ENCODE measurements at regions not wholly inside any gene's neighbourhood (a gene's known extent, or its start where the extent isn't known, plus 50 kb on each side); places are given as distances from the start of the nearest gene placed in this dataset.
"Not testable (repeated sequence)": the region's sequence is repeated elsewhere in the genome, so short reads cannot be mapped to it uniquely, and the experiment has no call there.

DNA sequence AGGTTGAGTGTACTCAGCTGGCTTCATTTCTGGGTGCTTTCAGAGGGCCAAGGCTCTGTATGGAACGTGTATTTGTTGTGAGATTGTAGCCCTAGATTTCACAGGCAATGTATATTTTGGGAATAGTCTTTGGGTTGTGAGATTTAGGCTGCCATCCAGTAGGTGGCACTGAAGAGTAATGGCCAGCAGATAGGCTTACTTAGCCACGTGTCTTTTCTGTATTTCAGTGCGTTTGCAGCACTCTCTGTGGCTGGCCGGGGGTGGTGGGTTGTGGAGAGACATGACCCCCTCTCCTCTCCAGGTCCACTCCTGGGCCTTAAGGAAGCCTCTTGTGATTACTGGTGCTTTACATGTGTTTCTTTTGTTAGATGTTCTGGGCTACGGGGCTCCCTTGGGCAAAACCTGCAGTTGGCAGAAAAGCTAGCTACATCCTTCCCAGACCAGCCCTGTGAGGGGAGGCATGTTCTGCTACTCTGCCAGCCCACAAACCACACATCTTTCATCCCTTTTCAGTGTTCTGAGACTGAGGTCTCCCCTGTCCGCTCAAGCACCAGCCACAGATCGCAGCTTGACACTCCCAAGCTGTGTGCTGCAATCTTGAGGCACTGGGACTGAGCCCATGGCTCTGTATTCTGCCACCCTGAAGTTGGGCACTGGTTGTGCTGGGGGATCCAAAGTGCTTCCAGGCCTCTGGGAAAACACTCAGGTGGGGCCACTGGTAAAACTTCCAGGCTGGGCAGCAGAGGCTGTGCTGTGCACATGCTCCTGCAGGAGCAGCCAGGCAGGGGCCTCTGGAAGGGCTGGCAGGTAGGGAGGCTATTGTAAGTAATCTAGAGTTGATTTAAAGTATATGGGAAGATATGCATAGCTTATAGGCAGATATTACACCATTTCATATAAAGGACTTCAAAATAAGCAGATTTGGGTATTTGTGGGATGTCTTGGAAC lies 1096.8 kb upstream of the PCDH20 start:
- peak; percentile 38 to 56 for DNase-seq

DNA sequence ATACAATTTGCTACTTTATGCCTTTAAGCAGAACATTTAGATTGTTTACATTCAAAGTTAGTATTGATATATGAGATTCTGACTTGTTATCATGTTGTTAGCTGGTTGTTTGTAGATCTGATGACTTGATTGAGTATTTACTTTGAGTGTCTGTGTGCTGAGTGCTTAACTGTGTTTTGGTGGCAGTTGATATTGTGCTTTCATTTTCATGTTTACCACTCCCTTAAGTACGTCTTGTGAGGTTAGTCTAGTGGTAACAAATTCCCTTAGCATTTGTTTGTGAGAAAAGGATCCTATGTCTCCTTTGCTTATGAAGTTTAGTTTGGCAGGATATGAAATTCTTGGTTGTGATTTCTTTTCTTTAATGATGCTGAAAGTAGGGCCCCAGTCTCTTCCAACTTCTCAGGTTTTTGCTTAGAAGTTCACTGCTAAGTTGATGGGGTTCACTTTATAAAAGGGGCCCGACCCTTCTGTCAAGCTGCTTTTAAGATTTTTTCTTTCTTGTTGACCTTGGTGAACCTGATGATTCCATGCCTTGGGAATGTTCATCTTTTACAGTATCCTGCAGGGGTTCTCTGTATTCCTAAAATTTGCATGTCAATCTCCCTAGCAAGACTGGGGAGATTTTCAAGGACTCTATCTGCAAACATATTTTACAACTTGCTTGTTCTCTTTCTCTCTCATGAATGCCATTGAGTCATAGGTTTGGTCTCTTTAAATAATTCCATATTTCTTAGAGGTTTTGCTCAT lies 1095.4 kb upstream of the PCDH20 start:
- DNase-seq = no peak

DNA sequence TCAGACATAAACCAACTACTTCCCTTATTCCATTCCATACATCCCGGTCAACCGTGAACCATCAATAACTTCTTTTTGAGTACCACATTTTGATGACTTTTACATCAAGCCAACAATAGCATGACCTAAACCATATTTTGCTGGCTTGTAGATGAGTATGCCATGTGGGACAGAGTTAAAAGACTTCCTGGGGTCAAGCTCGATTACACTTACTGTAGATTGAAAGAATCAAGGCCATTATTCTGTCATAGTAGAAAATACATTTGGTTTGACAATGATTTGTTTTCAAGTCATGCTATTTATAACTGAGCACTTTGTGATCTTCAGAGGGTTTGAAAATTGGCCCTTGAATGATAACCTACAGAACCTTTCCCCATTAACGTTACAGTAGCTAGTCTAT lies 1086.9 kb upstream of the PCDH20 start:
- no peak for DNase-seq

DNA sequence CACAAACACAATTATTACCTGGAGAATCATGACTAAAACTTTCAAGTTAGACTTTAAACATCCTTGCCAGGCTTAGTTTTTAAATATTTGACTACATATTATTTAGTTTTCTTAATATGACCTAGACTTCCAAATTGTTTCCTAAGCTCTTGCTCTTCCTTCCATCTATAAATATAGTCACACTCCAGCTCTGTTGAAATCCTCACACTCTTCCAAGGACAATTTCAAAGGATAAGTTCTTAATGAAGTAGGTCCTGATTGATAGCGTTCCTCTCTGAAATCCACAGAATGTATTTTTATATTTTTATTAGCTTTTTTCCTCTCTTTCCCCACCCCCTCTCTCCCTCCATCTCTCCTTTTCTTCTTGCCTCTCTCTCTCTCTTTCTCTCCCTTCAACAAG lies 1074.1 kb upstream of the PCDH20 start:
- no peak for DNase-seq

DNA sequence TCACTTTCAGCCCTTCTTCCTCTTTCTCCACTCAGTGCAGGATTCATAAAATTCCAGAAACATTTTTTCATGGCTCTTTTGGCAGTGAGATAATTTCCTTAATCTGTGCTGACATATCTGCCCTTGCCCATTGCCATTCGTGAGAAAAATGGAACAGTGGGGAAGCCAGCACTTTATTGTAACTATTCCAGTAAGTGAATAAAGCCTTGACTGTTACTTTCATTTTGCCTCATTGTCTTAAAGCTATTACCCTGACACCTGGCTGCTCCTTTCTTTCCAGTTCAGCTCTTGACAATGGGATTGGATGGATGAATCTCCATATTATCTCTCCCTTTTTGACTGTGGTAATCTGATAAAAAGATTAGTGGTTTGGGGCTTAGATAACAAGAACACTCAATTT lies 1068.1 kb upstream of the PCDH20 start:
- DNase-seq = peak in 1 of 2 experiments; percentile 21

DNA sequence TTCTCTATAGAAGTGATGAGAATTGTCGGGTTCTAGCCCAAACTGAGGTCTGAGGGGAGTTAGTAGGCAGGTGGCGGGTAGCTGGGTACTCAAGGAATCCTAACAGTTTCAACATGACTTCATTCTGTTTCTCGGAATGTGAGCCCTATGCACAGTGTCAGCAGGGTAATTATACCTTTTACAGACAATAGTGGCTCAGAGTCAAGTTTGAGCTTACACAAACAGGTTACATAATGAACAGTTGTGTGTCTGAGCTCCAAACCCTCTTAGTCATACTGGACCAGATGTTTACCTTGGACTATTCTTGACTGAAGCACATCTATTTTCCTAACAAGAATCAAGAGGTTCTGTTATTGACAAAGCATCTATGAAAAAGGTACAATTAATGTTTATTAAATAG lies 1066.7 kb upstream of the PCDH20 start:
- DNase-seq = peak in 1 of 2 experiments; percentile 56

DNA sequence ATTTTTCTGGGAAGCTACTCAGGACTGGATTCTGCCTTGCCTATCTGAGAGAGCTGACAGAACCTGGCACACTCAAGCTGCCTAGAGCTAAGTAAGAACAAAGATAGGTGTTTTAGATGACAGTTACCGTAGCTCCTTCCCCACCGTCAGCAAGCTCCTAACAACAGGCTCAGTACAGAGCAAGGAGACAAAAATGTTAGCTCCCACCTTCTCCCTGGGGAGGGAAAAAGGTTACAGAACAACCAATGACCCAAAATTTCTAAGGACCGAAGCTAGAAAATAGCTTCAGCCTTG lies 1058.2 kb upstream of the PCDH20 start:
- DNase-seq = no peak

DNA sequence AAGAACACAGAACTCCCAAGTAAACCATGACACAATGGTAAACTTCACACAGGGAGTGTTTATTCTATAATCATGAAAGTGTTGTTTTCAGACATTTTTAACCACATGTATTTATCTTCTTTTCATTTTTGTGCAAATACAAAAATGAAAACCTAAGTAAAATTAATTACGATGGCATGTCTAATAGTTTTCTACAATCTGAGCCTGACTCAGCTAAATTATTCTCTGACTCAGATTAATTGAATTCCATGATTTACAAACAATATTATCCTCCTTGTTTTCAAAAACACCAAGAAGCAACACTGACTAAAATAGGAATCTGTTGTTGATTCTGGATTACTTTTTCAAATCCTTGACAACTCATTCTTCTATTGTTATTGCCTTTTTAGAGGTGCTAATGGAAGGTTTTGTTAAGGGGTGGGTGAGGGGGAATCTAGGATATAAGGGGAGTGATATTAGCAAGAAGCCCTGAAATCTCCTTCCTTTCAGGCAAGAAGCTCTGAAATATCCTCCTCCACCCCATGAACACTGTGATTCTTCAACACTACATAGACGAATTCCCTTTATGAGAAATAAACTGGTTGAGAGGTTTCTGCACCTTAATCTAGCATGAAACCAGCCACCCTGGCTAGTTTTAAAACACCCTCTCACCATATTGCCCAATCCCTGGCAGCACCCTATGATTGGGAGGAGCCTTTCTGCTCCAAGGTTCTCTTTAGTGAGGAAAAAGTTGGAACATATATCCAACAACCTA lies 1057.7 kb upstream of the PCDH20 start:
- DNase-seq = no peak

DNA sequence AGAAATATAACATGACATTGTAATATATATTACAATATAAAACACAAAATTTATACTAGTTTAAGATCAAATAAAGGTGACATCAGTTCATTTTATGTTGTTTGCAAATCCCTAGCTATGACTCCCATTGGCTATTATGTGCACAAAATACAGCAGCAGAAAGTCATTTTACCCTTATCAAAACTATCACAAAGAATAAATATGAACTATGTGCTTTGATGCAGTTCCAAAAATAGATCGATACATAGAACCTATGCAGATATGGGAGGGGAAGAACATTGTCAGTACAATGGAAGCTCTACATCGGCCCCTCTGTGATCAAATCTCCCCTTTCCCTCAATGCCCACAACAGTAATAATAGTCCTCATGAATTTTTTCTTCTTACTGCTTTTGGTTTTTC lies 1038.1 kb upstream of the PCDH20 start:
- no peak for DNase-seq

DNA sequence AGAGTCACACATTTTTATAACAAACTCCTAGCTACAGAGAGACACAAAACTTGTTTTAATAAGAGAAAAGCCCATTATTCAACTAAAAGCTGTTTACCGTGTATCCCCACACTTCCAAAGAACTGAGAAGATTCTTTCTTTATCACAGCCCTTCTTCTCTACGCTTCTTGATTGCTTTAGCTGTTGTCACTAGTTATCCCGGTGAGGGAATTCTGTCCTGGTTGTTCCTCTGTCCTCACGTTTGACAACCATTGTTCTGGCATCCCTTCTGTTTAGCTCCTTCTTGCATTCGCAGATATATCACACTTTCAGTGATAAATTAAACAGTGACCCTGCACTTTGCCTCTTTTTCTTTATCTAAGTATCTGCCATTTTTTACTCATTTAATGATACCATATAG lies 1035.1 kb upstream of the PCDH20 start:
- no peak for DNase-seq

DNA sequence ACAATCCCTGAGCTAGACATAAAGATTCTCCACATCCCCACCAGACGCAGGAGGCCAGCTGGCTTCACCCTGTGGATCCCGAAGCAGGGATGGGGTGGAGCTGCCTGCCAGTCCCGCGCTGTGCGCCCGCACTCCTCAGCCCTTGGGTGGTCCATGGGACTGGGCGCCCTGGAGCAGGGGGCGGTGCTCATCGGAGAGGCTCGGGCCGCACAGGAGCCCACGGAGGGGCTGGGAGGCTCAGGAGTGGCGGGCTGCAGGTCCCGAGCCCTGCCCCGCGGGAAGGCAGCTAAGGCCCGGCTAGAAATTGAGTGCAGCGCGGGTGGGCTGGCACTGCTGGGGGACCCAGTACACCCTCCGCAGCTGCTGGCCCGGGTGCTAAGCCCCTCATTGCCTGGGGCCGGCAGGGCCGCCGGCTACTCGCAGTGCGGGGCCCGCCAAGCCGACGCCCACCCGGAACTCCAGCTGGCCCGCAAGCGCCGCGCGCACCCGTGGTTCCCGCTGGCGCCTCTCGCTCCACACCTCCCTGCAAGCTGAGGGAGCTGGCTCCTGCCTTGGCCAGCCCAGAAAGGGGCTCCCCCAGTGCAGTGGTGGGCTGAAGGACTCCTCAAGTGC lies 1032.2 kb upstream of the PCDH20 start:
- DNase-seq = not testable (repeated sequence)

DNA sequence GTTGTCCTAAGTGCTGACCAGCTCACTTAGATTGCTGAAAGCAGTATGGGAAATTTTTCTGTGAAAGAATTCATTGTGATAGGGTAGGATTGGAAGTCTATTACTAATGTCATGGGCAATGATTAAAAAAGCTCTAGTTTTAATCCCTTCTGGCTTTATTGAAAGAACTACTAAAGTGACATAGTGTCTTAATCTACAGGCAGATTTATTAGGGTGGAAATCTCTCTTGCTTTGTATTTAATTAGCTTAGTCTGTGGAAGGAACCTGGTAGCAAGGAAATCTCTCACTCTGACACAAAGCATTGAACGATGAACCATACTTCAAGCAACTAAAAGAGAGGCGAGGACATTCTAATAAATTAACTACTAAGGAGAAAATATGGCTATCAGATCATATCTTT lies 1029.2 kb upstream of the PCDH20 start:
- no peak for DNase-seq

DNA sequence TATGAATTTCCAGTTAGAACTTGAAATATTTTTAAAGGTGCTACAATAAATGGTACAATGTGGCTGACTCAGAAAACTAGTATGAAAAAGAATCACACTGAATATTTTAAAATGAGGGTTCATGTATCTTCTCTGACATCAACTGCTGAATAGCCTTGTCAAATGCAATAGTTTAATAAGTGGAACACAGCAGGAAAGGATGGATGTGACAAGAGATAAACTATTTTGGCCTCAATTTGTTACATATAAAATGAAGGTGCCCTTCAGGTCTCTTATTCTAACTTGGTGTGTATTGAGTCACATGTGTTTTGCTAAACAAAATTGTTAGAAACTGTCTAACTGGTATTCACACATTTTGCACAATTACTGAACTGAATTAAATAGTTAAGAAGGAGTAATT lies 1018.4 kb upstream of the PCDH20 start:
- no peak for DNase-seq

DNA sequence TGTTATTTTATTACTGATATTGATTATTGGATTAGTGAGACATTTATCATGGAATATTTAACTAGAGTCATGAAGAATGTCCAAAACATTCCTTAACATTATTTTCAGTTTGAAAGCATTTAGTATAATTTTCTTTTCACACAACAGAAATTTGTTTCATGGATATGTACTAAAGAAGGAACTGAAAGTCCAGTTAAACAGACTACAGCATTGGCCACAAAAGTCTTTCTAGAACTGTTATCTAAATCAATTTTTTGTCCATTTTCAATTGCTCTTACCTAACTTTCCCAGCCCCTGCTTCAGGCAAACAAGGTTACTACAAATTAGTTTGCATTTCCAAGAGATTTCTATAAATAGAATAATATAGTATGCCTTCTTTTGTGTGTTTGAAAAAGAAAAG lies 1018.0 kb upstream of the PCDH20 start:
- DNase-seq = no peak

DNA sequence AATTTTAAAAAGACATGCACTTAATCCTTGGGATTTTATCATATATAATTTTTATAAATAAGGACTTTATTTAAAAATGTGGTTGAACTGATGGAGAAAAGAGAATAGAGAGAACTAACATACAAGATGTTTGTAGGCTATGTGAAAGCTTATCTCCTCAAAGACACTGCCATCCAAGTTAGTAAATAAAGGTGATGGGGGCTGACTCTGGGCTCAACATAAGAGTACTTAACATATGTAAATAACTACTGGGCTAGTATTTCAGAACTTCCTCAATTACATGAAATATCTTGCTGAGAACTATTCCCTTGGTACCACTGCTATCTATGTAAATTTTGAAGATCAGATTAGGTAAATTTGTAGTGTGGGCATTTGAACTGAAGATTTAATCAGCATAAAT lies 1017.3 kb upstream of the PCDH20 start:
- DNase-seq = no peak

DNA sequence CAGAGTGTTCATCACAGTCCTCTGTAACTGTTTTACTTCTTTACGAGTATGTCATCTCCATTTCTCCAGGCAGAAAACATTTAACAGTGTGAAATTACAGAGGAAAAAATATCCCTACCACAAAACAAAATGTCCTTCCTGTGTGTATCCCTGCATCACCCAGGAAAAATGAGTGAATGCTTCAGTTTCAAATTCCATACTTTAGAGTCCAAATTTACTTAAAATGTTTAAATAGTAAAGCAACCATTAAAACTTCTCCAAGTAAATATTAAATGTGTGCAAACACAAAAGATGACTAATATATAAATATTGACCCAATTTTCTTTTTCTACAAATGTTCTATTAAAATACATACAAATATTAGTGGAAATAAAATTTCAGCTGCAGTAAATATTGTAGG lies 1016.6 kb upstream of the PCDH20 start:
- no peak for DNase-seq

DNA sequence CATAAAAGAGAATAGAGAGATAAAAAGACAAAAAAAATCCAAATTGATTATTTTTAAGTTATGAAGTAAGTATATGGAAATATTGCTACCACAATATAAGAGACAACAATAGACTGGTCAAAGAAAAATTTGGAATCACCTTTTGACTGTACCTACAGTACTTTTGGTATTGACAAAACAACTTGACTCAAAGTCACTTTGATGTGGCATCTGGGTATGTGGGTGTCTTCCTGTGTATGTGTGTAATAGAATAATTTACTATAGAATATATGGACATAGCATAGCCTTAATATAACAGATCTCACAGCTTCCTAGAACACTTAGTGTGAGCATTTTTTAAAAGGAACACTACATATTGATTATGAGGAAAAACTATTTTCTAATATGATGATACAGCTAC lies 1016.2 kb upstream of the PCDH20 start:
- DNase-seq = no peak

DNA sequence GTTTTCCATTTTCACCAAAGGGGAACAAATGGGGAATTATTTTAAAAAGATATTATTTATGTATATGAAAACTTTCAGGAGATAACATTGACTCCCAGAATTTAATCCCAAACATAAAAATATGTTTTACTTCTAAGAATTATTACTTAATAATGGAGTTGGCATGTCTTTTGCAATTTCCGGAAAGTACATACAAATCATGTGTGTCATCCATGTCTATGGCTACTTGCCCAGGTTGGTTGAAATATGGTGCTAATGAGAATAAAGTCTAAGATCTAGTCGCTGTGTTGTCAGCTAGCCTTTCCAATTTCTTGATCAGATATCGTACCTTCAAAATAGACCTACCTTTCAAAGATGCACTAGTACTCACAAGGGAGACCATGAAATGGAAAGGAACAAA lies 1003.2 kb upstream of the PCDH20 start:
- no peak for DNase-seq

DNA sequence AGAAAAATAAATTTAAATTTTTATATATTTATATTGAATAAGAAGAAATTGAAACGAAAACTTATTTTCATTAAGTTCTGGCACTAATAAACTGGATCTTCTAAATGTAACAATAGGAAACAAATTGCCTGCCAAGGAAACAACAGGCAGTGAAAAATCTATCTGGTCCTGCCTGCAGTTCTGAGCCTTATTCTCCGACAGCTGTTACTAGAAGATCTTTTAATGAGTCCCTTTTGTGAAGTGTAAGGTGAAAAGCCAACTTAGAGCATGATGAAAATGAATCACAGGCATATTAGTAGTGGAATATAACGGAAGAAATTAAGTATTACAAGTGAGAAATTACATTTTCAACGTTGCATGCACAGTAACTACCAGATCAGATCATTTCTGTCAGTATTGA lies 1002.7 kb upstream of the PCDH20 start:
- DNase-seq = no peak

DNA sequence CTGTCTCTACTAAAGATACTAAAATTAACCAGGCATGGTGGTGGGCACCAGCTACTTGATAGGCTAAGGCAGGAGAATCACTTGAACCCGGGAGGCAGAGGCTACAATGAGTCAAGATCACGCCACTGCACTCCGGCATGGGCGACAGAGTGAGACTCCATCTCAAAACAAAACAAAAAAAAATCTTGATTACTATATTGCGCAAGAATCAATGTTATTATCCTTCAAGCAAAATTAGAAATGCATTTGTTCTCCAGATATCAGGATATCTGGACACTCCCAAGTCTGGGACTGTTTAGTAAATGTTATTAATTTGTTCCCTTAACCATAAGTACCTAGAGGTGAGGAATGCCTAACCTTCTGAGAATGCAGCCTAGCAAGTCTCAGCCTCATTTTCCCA lies 992.2 kb upstream of the PCDH20 start:
- no peak for DNase-seq

DNA sequence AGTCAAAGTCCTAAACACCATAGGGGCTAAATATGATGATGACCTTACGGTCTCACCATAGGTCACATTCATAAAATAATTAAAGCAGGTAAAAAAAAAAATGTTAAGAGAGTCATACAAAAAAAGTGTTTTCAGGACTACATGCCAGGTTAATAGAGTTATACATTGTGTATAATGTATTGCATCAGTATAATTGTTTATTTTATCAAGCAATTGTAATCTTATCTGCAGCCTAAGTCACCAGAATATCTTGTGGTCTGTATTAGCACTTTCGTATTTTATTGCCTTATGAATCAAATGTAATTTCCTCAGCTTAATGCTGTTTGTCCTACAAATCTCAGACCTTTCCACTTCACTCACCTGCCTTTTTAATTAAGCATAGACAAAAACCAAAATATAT lies 972.9 kb upstream of the PCDH20 start:
- DNase-seq = no peak

DNA sequence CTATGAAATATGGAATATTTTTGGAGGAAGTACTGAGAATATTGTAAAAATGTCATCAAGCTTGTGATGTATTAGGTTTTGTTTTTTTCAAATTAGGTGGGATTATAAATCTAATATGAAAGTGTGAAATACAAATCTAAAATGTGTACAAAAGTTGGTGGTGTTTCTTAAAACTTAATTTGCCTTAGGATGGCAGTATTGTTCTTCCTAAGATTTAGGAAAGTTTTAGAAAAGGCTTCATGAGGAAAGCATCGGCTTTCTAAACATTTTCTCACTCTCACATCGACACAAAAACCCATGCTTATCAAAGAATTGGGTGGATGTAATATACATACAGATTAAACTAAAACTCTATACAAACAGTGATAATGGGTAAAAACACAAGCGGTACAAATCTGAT lies 972.0 kb upstream of the PCDH20 start:
- DNase-seq = peak in 1 of 2 experiments; percentile 24

DNA sequence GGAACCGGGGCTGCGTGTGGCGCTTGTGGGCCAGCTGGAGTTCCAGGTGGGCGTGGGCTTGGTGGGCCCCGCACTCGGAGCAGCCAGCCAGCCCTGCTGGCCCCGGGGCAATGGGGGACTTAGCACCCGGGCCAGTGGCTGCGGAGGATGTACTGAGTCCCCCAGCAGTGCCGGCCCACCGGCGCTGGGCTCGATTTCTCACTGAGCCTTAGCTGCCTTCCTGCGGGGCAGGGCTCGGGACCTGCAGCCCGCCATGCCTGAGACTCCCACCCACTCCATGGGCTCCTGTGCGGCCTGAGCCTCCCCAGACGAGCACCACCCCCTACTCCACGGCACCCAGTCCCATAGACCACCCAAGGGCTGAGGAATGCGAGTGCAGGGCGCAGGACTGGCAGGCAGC lies 963.6 kb upstream of the PCDH20 start:
- DNase-seq = not testable (repeated sequence)

Data from NCI-H2081 (cell line).